ENCODE measurements at regions not wholly inside any gene's neighbourhood (a gene's known extent, or its start where the extent isn't known, plus 50 kb on each side); places are given as distances from the start of the nearest gene placed in this dataset.

DNA sequence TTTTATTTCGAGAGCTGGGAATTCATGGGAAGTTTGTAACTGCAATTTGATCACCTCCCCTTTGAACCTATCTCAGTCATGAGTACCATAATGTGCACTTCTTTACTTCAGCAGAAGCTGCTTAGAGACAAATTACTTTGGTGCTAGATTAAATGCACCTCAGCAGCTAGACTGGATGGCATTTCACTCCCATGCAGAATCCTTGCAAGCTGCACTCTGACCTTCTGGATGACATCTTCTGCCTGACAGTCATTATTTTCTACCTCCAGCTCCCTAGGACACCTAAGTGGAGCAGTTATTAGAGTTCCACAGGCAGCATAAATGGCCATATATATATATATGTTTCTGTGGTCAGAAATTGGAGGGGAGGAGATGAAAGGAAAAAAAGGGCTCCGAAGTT, 366.0 kb upstream of the TMPRSS15 start:
- TF ChIP-seq, protein P1, sequence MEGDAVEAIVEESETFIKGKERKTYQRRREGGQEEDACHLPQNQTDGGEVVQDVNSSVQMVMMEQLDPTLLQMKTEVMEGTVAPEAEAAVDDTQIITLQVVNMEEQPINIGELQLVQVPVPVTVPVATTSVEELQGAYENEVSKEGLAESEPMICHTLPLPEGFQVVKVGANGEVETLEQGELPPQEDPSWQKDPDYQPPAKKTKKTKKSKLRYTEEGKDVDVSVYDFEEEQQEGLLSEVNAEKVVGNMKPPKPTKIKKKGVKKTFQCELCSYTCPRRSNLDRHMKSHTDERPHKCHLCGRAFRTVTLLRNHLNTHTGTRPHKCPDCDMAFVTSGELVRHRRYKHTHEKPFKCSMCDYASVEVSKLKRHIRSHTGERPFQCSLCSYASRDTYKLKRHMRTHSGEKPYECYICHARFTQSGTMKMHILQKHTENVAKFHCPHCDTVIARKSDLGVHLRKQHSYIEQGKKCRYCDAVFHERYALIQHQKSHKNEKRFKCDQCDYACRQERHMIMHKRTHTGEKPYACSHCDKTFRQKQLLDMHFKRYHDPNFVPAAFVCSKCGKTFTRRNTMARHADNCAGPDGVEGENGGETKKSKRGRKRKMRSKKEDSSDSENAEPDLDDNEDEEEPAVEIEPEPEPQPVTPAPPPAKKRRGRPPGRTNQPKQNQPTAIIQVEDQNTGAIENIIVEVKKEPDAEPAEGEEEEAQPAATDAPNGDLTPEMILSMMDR (IDR thresholded peaks at IDR 0.05): no peak
- TF ChIP-seq EP300 (IDR thresholded peaks at IDR 0.05) (no peak), POLR2AphosphoS5 (IDR thresholded peaks at IDR 0.05) (no peak), POLR2A (IDR thresholded peaks at IDR 0.05; ENCODE audit: low read depth) (no peak)
